ENCODE measurements at regions not wholly inside any gene's neighbourhood (a gene's known extent, or its start where the extent isn't known, plus 50 kb on each side); places are given as distances from the start of the nearest gene placed in this dataset.
"Not testable (repeated sequence)": the region's sequence is repeated elsewhere in the genome, so short reads cannot be mapped to it uniquely, and the experiment has no call there.

GRCh38 chr10:8379906-8380832 is 325.7 kb downstream of the GATA3 start:
- no peak for DNase-seq (ENCODE audit: low spot score)

GRCh38 chr10:8380833-8381496 is 326.5 kb downstream of the GATA3 start:
- DNase-seq (ENCODE audit: low spot score), result no peak

- DNase-seq (ENCODE audit: low spot score), result no peak
These were observed 332.3 kb downstream of the GATA3 start for GRCh38 chr10:8386781-8387180.

- no peak for DNase-seq (ENCODE audit: low spot score)
These were observed 335.1 kb downstream of the GATA3 start for GRCh38 chr10:8389630-8390029.

- DNase-seq (ENCODE audit: low spot score), result no peak
These were observed 337.7 kb downstream of the GATA3 start for GRCh38 chr10:8392216-8392615.

GRCh38 chr10:8393531-8393930 is 339.0 kb downstream of the GATA3 start:
- no peak for DNase-seq (ENCODE audit: low spot score)

GRCh38 chr10:8396675-8397074 is 342.2 kb downstream of the GATA3 start:
- no peak for DNase-seq (ENCODE audit: low spot score)

- no peak for DNase-seq (ENCODE audit: low spot score)
These were observed 344.3 kb downstream of the GATA3 start for GRCh38 chr10:8398771-8399170.

- DNase-seq (ENCODE audit: low spot score), result no peak
These were observed 345.7 kb downstream of the GATA3 start for GRCh38 chr10:8400151-8400550.

- no peak for DNase-seq (ENCODE audit: low spot score)
These were observed 346.4 kb downstream of the GATA3 start for GRCh38 chr10:8400892-8401291.

- DNase-seq (ENCODE audit: low spot score), result no peak
These were observed 347.0 kb downstream of the GATA3 start for GRCh38 chr10:8401531-8401930.

- no peak for DNase-seq (ENCODE audit: low spot score)
These were observed 348.1 kb downstream of the GATA3 start for GRCh38 chr10:8402576-8402975.

- no peak for DNase-seq (ENCODE audit: low spot score)
These were observed 349.4 kb downstream of the GATA3 start for GRCh38 chr10:8403711-8404371.

GRCh38 chr10:8404721-8405120 is 350.2 kb downstream of the GATA3 start:
- no peak for DNase-seq (ENCODE audit: low spot score)

GRCh38 chr10:8405596-8405995 is 351.1 kb downstream of the GATA3 start:
- no peak for DNase-seq (ENCODE audit: low spot score)

GRCh38 chr10:8407501-8408021 is 353.1 kb downstream of the GATA3 start:
- DNase-seq (ENCODE audit: low spot score), result no peak

- DNase-seq (ENCODE audit: low spot score), result no peak
These were observed 356.0 kb downstream of the GATA3 start for GRCh38 chr10:8410506-8410905.

GRCh38 chr10:8412541-8412940 is 358.1 kb downstream of the GATA3 start:
- DNase-seq (ENCODE audit: low spot score), result no peak

- not testable (repeated sequence) for DNase-seq (ENCODE audit: low spot score)
These were observed 360.5 kb downstream of the GATA3 start for GRCh38 chr10:8415029-8415428.

GRCh38 chr10:8416192-8416701 is 361.8 kb downstream of the GATA3 start:
- no peak for DNase-seq (ENCODE audit: low spot score)

- no peak for DNase-seq (ENCODE audit: low spot score)
These were observed 362.3 kb downstream of the GATA3 start for GRCh38 chr10:8416760-8417159.

GRCh38 chr10:8417631-8418030 is 363.1 kb downstream of the GATA3 start:
- DNase-seq (ENCODE audit: low spot score), result no peak
